ENCODE measurements at regions not wholly inside any gene's neighbourhood (a gene's known extent, or its start where the extent isn't known, plus 50 kb on each side); places are given as distances from the start of the nearest gene placed in this dataset.

- no peak for DNase-seq (ENCODE audit: low spot score)
- no peak overlapping the region for H3K27ac ChIP-seq (ENCODE audit: low read depth in 1 of 2, low read length in 2 of 2)
- TF ChIP-seq EGR1 (IDR thresholded peaks at IDR 0.05; ENCODE audit: low read depth in 2 of 2) = no peak
- no peak for TF ChIP-seq RXRA (IDR thresholded peaks at IDR 0.05)
- TF ChIP-seq GABPA (IDR thresholded peaks at IDR 0.05 in 1 of 2, conservative IDR thresholded peaks at IDR 0.05 in 1 of 2) = no peak
- TF ChIP-seq REST (IDR thresholded peaks at IDR 0.05) = no peak
- TF ChIP-seq SP1 (IDR thresholded peaks at IDR 0.05) = no peak
- no peak for TF ChIP-seq FOXA1 (IDR thresholded peaks at IDR 0.05)
- no peak for TF ChIP-seq JUND (IDR thresholded peaks at IDR 0.05)
- no peak for TF ChIP-seq HNF4A (conservative IDR thresholded peaks at IDR 0.05)
- no peak for TF ChIP-seq TAF1 (conservative IDR thresholded peaks at IDR 0.05)
- TF ChIP-seq HNF4G (IDR thresholded peaks at IDR 0.05) = no peak
- no peak for TF ChIP-seq FOXA2 (IDR thresholded peaks at IDR 0.05)
- TF ChIP-seq ZBTB33 (IDR thresholded peaks at IDR 0.05) = no peak
- no peak for TF ChIP-seq MAX (IDR thresholded peaks at IDR 0.05)
- no peak for TF ChIP-seq RAD21 (IDR thresholded peaks at IDR 0.05)
- no peak for TF ChIP-seq CTCF (IDR thresholded peaks at IDR 0.05; ENCODE audit: low read depth, low read length, missing input control)
- no peak for TF ChIP-seq YY1 (IDR thresholded peaks at IDR 0.05)
- TF ChIP-seq NR2F2 (IDR thresholded peaks at IDR 0.05) = no peak
- TF ChIP-seq ATF3 (IDR thresholded peaks at IDR 0.05) = no peak
- H3K36me3 ChIP-seq (ENCODE audit: control insufficient read depth in 4 of 4, insufficient read depth in 3 of 4, low read depth in 1 of 4, low read length in 3 of 4) = no peaks in the 10 kb centered on the region
- 65% methylated on average over 3 of the region's 3 CpGs for WGBS
- no peak overlapping the region for H3K9ac ChIP-seq (ENCODE audit: low read depth in 1 of 2, low read length in 2 of 2)
- no peak overlapping the region for H3K4me3 ChIP-seq (ENCODE audit: low read depth in 1 of 3, low read length in 3 of 3)
- no peaks in the 10 kb centered on the region for H3K4me1 ChIP-seq (ENCODE audit: control insufficient read depth in 4 of 4, insufficient read depth in 4 of 4, low read length in 3 of 4)
- no peaks in the 10 kb centered on the region for H3K27me3 ChIP-seq (ENCODE audit: control insufficient read depth in 4 of 4, insufficient read depth in 4 of 4, low read length in 3 of 4)
- H3K9me3 ChIP-seq (ENCODE audit: control insufficient read depth in 4 of 4, low read length in 3 of 4) = no peaks in the 10 kb centered on the region
These were observed 119.2 kb upstream of the CXCL14 start for GRCh38 chr5:135697959-135698345.

Data from liver (tissue), 8 donors.